GM12878 (cell line): ENCODE measurements at regions not wholly inside any gene's neighbourhood (a gene's known extent, or its start where the extent isn't known, plus 50 kb on each side); places are given as distances from the start of the nearest gene placed in this dataset.

Experiments used
- BCLAF1 ChIP-seq: fragments of 450-650 bp; IDR thresholded peaks from 2 replicates; pipeline ENCODE4 v1.6.1; 2017; ENCODE audit warnings: antibody characterized with exemption, mild to moderate bottlenecking, moderate library complexity
- CTCF ChIP-seq, 3 experiments: IDR thresholded peaks in 2 of 3; conservative IDR thresholded peaks in 1 of 3; 2 replicates each; pipeline ENCODE4 v1.5.1; 2011; ENCODE audit warnings: low read depth in 3 of 3, low read length in 3 of 3, mild to moderate bottlenecking in 3 of 3, control low read depth in 2 of 3, moderate library complexity in 2 of 3, inconsistent platforms in 1 of 3, mixed read lengths in 1 of 3; ENCODE audit not compliant: control insufficient read depth in 2 of 3, insufficient read depth in 1 of 3; ENCODE audit errors: extremely low read depth in 1 of 3
- HCFC1 ChIP-seq: fragments of 150-350 bp; IDR thresholded peaks from 2 replicates; pipeline ENCODE4 v1.6.1; 2014; ENCODE audit warnings: low read length
- TCF12 ChIP-seq: IDR thresholded peaks from 2 replicates; pipeline ENCODE4 v1.6.1; 2011; ENCODE audit warnings: low read depth, mild to moderate bottlenecking, low read length

- no peak for TF ChIP-seq CTCF (IDR thresholded peaks at IDR 0.05 in 2 of 3, conservative IDR thresholded peaks at IDR 0.05 in 1 of 3; ENCODE audit: control insufficient read depth in 2 of 3, extremely low read depth in 1 of 3, insufficient read depth in 1 of 3, low read depth in 3 of 3, low read length in 3 of 3)
- no peak for TF ChIP-seq TCF12
- TF ChIP-seq HCFC1 = no peak
- TF ChIP-seq BCLAF1 = no peak
These were observed 661.6 kb upstream of the CBLB start for GRCh38 chr3:106530367-106530766.
